T-helper 2 cell treated with Interferon-gamma antibody and Interleukin-4, amounts not matched to agents 100 ng/mL and 5 ng/mL, for 36 hours (primary cell): ENCODE measurements at regions not wholly inside any gene's neighbourhood (a gene's known extent, or its start where the extent isn't known, plus 50 kb on each side); places are given as distances from the start of the nearest gene placed in this dataset.
"Not testable (repeated sequence)": the region's sequence is repeated elsewhere in the genome, so short reads cannot be mapped to it uniquely, and the experiment has no call there.

ENCODE experiments used
- intact Hi-C: fragments of 100-400 bp; cut with micrococcal nuclease; formaldehyde crosslinking; loops from one replicate; pipeline ENCODE4 v1.15.1; 2023

GRCh38 chr20:52439375-52439774, 247.8 kb upstream of the ZFP64 start:
- intact Hi-C loops: no loop called here

GRCh38 chr20:52438326-52438963, 246.9 kb upstream of the ZFP64 start:
- intact Hi-C loops: no loop called here

- intact Hi-C loops: no loop called here
Measured at GRCh38 chr20:52434453-52434852, 242.9 kb upstream of the ZFP64 start.

- intact Hi-C loops: no loop called here
Measured at GRCh38 chr20:52434041-52434425, 242.5 kb upstream of the ZFP64 start.

- intact Hi-C loops: no loop called here
Measured at GRCh38 chr20:52433326-52434040, 241.9 kb upstream of the ZFP64 start.

GRCh38 chr20:52432740-52433139, 241.2 kb upstream of the ZFP64 start:
- intact Hi-C loops: no loop called here

- intact Hi-C loops: no loop called here
Measured at GRCh38 chr20:52429029-52429428, 237.4 kb upstream of the ZFP64 start.

GRCh38 chr20:52427960-52428359, 236.4 kb upstream of the ZFP64 start:
- intact Hi-C loops: no loop called here

GRCh38 chr20:52426856-52427255, 235.3 kb upstream of the ZFP64 start:
- intact Hi-C loops: no loop called here

- intact Hi-C loops: no loop called here
Measured at GRCh38 chr20:52425701-52426100, 234.1 kb upstream of the ZFP64 start.

- intact Hi-C loops: no loop called here
Measured at GRCh38 chr20:52425253-52425652, 233.7 kb upstream of the ZFP64 start.

- intact Hi-C loops: not testable (repeated sequence)
Measured at GRCh38 chr20:52424357-52424942, 232.9 kb upstream of the ZFP64 start.

- intact Hi-C loops: not testable (repeated sequence)
Measured at GRCh38 chr20:52423536-52424140, 232.1 kb upstream of the ZFP64 start.

- intact Hi-C loops: no loop called here
Measured at GRCh38 chr20:52422574-52423336, 231.2 kb upstream of the ZFP64 start.

- intact Hi-C loops: no loop called here
Measured at GRCh38 chr20:52420805-52421204, 229.2 kb upstream of the ZFP64 start.

- intact Hi-C loops: no loop called here
Measured at GRCh38 chr20:52419205-52419604, 227.6 kb upstream of the ZFP64 start.

GRCh38 chr20:52416953-52417352, 225.4 kb upstream of the ZFP64 start:
- intact Hi-C loops: no loop called here

- intact Hi-C loops: loop anchor here (5.0 kb wide), 1 partner anchor 219 kb away; the partner anchor contains the start of gene ZFP64
Measured at GRCh38 chr20:52411611-52412010, 220.0 kb upstream of the ZFP64 start.

GRCh38 chr20:52410731-52411234, 219.2 kb upstream of the ZFP64 start:
- intact Hi-C loops: loop anchor here (5.0 kb wide), 1 partner anchor 218 kb away; the partner anchor contains the start of gene ZFP64

GRCh38 chr20:52410182-52410647, 218.6 kb upstream of the ZFP64 start:
- intact Hi-C loops: loop anchor here (5.0 kb wide), 1 partner anchor 218 kb away; the partner anchor contains the start of gene ZFP64

- intact Hi-C loops: loop anchor here (5.0 kb wide), 1 partner anchor 566 kb away; the partner anchor contains the start of gene TSHZ2
Measured at GRCh38 chr20:52405986-52406385, 214.4 kb upstream of the ZFP64 start.
